Neuronal stem cell (in vitro differentiated cells): ENCODE measurements at regions not wholly inside any gene's neighbourhood (a gene's known extent, or its start where the extent isn't known, plus 50 kb on each side); places are given as distances from the start of the nearest gene placed in this dataset.

ENCODE experiments used
- DNase-seq: peaks from one replicate; pipeline ENCODE4 v3.0.0-alpha.2; 2013; ENCODE audit warnings: low spot score
- H2AFZ ChIP-seq: one replicate; pipeline ENCODE4 v1.6.1; 2013; ENCODE audit warnings: mild to moderate bottlenecking, low read length, inconsistent platforms
- H2AK5ac ChIP-seq: 2 replicates; pipeline ENCODE4 v1.6.1; 2013; ENCODE audit warnings: low read depth, mild to moderate bottlenecking, inconsistent platforms, low read length, moderate library complexity, mixed read lengths
- H2BK120ac ChIP-seq: 2 replicates; pipeline ENCODE4 v1.6.1; 2013; ENCODE audit warnings: low read depth, mild to moderate bottlenecking, inconsistent platforms, low read length, moderate library complexity, mixed read lengths
- H2BK12ac ChIP-seq: one replicate; pipeline ENCODE4 v1.6.1; 2013; ENCODE audit warnings: low read length, inconsistent platforms
- H2BK15ac ChIP-seq: 2 replicates; pipeline ENCODE4 v1.6.1; 2013; ENCODE audit warnings: mild to moderate bottlenecking, low read length, inconsistent platforms, mixed read lengths
- H2BK5ac ChIP-seq: one replicate; pipeline ENCODE4 v1.6.1; 2013; ENCODE audit warnings: inconsistent platforms, mild to moderate bottlenecking, low read length, moderate library complexity
- H3K14ac ChIP-seq: one replicate; pipeline ENCODE4 v1.6.1; 2013; ENCODE audit warnings: low read length, inconsistent platforms
- H3K18ac ChIP-seq: 2 replicates; pipeline ENCODE4 v1.6.1; 2013; ENCODE audit warnings: low read length, inconsistent platforms
- H3K23ac ChIP-seq: 2 replicates; pipeline ENCODE4 v1.6.1; 2013; ENCODE audit warnings: low read depth, mild to moderate bottlenecking, mixed read lengths, low read length, inconsistent platforms; ENCODE audit not compliant: poor library complexity
- H3K27ac ChIP-seq: replicated peaks from 3 replicates; pipeline ENCODE4 v1.5.1; 2013; ENCODE audit warnings: low read length, inconsistent platforms
- H3K27me3 ChIP-seq, 3 experiments: 2 replicates each; pipeline ENCODE4 v1.6.1; 2013; ENCODE audit warnings: low read length in 3 of 3, mild to moderate bottlenecking in 2 of 3, inconsistent platforms in 1 of 3, low read depth in 1 of 3, mixed read lengths in 1 of 3, moderate library complexity in 1 of 3; ENCODE audit not compliant: control insufficient read depth in 3 of 3, insufficient read depth in 3 of 3
- H3K36me3 ChIP-seq, 2 donors: replicated peaks in 1 of 2; 2 replicates each; pipeline ENCODE4 v1.6.1; 2013; ENCODE audit warnings: low read length in 2 of 2; ENCODE audit not compliant: control insufficient read depth in 2 of 2, insufficient read depth in 2 of 2
- H3K4ac ChIP-seq: 2 replicates; pipeline ENCODE4 v1.6.1; 2013; ENCODE audit warnings: inconsistent platforms, mild to moderate bottlenecking, low read length, moderate library complexity
- H3K4me1 ChIP-seq, 2 donors: 1 replicate in 1 of 2; 2 replicates in 1 of 2; pipeline ENCODE4 v1.6.1; 2013; ENCODE audit warnings: low read length in 2 of 2, low read depth in 1 of 2; ENCODE audit not compliant: control insufficient read depth in 2 of 2, insufficient read depth in 1 of 2
- H3K4me2 ChIP-seq: one replicate; pipeline ENCODE4 v1.6.1; 2013; ENCODE audit warnings: mild to moderate bottlenecking, low read length, inconsistent platforms; ENCODE audit not compliant: insufficient read depth, poor library complexity, severe bottlenecking
- H3K4me3 ChIP-seq, 2 donors: 2 replicates each; pipeline ENCODE4 v1.5.1; 2013; ENCODE audit warnings: low read length in 2 of 2, mild to moderate bottlenecking in 2 of 2, inconsistent platforms in 1 of 2, moderate library complexity in 1 of 2
- H3K79me1 ChIP-seq: one replicate; pipeline ENCODE4 v1.6.1; 2013; ENCODE audit warnings: low read depth, mild to moderate bottlenecking, inconsistent platforms, low read length, moderate library complexity
- H3K9ac ChIP-seq: one replicate; pipeline ENCODE4 v1.6.1; 2013; ENCODE audit warnings: mild to moderate bottlenecking, low read depth, low read length, inconsistent platforms; ENCODE audit not compliant: poor library complexity
- H3K9me3 ChIP-seq, 2 donors: replicated peaks in 1 of 2; 2 replicates each; pipeline versions ENCODE3 to v1.6.1; 2013; ENCODE audit warnings: low read length in 2 of 2, mild to moderate bottlenecking in 2 of 2, inconsistent platforms in 1 of 2, low read depth in 1 of 2, mixed read lengths in 1 of 2, moderate library complexity in 1 of 2; ENCODE audit not compliant: control insufficient read depth in 2 of 2, insufficient read depth in 1 of 2
- H4K8ac ChIP-seq: one replicate; pipeline ENCODE4 v1.6.1; 2013; ENCODE audit warnings: low read depth, mild to moderate bottlenecking, inconsistent platforms, low read length, moderate library complexity
- H4K91ac ChIP-seq: one replicate; pipeline ENCODE4 v1.6.1; 2013; ENCODE audit warnings: low read length, low read depth, mild to moderate bottlenecking, inconsistent platforms; ENCODE audit not compliant: poor library complexity
- WGBS, 2 donors: extraction: QIAGEN DNeasy Blood & Tissue Kit; methylation state at CpG; one replicate each; pipeline ENCODE4 v1.1.7; 2013; ENCODE audit warnings: missing lambda C conversion rate in 2 of 2, mixed read lengths in 1 of 2; ENCODE audit not compliant: insufficient read length in 2 of 2, insufficient replicate concordance in 1 of 2; ENCODE audit errors: extremely low coverage in 2 of 2; 5-methylcytosine and 5-hydroxymethylcytosine counted together

DNA sequence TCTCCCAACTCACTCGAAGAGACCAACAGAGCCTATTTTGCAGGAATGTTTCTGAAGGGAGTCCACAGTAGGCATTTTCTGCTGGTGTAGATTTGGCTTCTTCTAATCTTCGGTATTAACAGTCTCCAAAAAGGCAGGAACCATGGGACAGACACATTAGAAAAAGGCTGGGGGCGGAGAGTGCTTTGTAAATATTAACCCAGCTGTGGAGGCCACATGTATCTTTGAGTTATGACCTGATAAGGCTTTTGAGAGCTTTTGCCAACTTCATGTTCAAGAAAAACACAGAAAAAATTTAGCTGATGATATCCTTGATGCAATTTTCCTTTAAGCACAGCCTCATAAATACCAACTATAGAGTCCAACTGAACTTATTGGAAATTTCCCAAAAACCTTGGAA lies 119.4 kb upstream of the TSHZ2 start:
- Histone ChIP-seq H2AFZ (no peak overlapping the region), H3K27me3 (no peaks in the 10 kb centered on the region), H3K4ac (no peak overlapping the region), H3K4me3 (no peak overlapping the region), H3K18ac (no peak overlapping the region), H3K9me3 (no peaks in the 10 kb centered on the region), H3K14ac (no peak overlapping the region), H2AK5ac (no peak overlapping the region), H2BK15ac (no peak overlapping the region), H3K9ac (no peak overlapping the region), H4K8ac (no peak overlapping the region), H3K36me3 (no peaks in the 10 kb centered on the region), H2BK5ac (no peak overlapping the region), H2BK120ac (no peak overlapping the region), H3K79me1 (no peaks in the 10 kb centered on the region), H4K91ac (no peak overlapping the region), H3K27ac (no peak overlapping the region), H3K4me1 (peaks cover 1 to 5% of the 10 kb centered on the region in 2 donors), H3K4me2 (no peak overlapping the region), H3K23ac (no peak overlapping the region), H2BK12ac (no peak overlapping the region)
- DNase-seq = no peak
- WGBS, 2 donors = no CpG with 5 or more reads among the region's 3 CpGs

GRCh38 chr20:52847731-52848359 lies 124.3 kb upstream of the TSHZ2 start:
- H2BK120ac ChIP-seq = no peak overlapping the region
- H4K8ac ChIP-seq = no peak overlapping the region
- no peaks in the 10 kb centered on the region for H3K36me3 ChIP-seq
- no peak overlapping the region for H2BK12ac ChIP-seq
- no peak overlapping the region for H3K27ac ChIP-seq
- no peak overlapping the region for H2BK5ac ChIP-seq
- H4K91ac ChIP-seq = no peak overlapping the region
- H3K4me1 ChIP-seq = peaks cover 3 to 15% of the 10 kb centered on the region in 2 donors
- no peak overlapping the region for H2AK5ac ChIP-seq
- no peak overlapping the region for H3K9ac ChIP-seq
- H3K14ac ChIP-seq = no peak overlapping the region
- no peak overlapping the region for H2BK15ac ChIP-seq
- no peak overlapping the region for H3K4me2 ChIP-seq
- H3K27me3 ChIP-seq = no peaks in the 10 kb centered on the region
- no peak overlapping the region for H3K18ac ChIP-seq
- WGBS, 2 donors = no CpG with 5 or more reads among the region's 2 CpGs
- no peaks in the 10 kb centered on the region for H3K79me1 ChIP-seq
- H3K23ac ChIP-seq = no peak overlapping the region
- no peak overlapping the region for H3K4me3 ChIP-seq
- H2AFZ ChIP-seq = no peak overlapping the region
- peak; percentile 5 for DNase-seq
- H3K9me3 ChIP-seq = no peaks in the 10 kb centered on the region
- H3K4ac ChIP-seq = no peak overlapping the region

DNA sequence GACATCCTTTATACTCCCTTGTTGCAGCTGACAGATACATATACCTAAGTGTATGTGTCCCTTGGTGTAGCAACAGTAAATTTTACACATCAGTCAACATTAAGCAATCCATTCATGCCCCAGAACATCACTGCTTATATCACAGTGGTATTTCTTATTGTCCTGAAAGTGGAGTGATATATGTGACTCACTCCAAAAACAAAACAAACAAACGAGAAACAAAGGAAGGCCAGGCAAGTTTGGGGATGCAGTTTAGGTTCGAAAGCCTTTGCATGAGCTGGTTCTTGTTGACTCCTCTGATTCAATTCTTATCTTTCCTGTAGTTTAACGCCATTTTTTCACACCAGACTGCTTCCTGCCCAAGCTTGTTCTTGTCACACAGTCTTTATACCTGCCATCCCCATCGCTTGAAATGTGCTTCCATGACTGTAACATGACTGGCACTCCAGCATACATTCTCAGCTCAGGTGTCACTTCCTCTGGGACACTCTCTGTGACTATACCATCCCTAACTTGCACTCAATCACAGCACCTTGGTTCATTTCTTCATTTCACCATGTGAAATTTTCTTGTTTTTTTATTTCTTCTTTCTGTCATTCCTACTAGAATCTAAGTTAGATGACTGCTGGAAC lies 125.0 kb upstream of the TSHZ2 start:
- Histone ChIP-seq H3K79me1 (no peaks in the 10 kb centered on the region), H4K8ac (no peak overlapping the region), H3K27ac (no peak overlapping the region), H2BK120ac (no peak overlapping the region), H2BK15ac (no peak overlapping the region), H3K9me3 (no peaks in the 10 kb centered on the region), H3K4me2 (no peak overlapping the region), H3K27me3 (no peaks in the 10 kb centered on the region), H3K18ac (peak overlapping the region; percentile 64), H2BK12ac (no peak overlapping the region), H4K91ac (no peak overlapping the region), H3K23ac (no peak overlapping the region), H3K14ac (no peak overlapping the region), H2BK5ac (no peak overlapping the region), H2AFZ (no peak overlapping the region), H3K4ac (no peak overlapping the region), H2AK5ac (no peak overlapping the region), H3K9ac (no peak overlapping the region), H3K4me3 (no peak overlapping the region), H3K4me1 (peaks cover 3 to 15% of the 10 kb centered on the region in 2 donors), H3K36me3 (no peaks in the 10 kb centered on the region)
- DNase-seq = no peak
- WGBS, 2 donors = no CpG with 5 or more reads among the region's 4 CpGs

GRCh38 chr20:52845044-52845443 lies 127.1 kb upstream of the TSHZ2 start:
- H2BK5ac ChIP-seq = no peak overlapping the region
- no peak overlapping the region for H3K4ac ChIP-seq
- H3K36me3 ChIP-seq = no peaks in the 10 kb centered on the region
- no peak overlapping the region for H3K9ac ChIP-seq
- no peak overlapping the region for H2BK120ac ChIP-seq
- H4K91ac ChIP-seq = no peak overlapping the region
- H3K27ac ChIP-seq = no peak overlapping the region
- no peaks in the 10 kb centered on the region for H3K79me1 ChIP-seq
- H3K27me3 ChIP-seq = no peaks in the 10 kb centered on the region
- no peak overlapping the region for H3K4me3 ChIP-seq
- H3K23ac ChIP-seq = no peak overlapping the region
- H3K14ac ChIP-seq = no peak overlapping the region
- H2AK5ac ChIP-seq = no peak overlapping the region
- no peak overlapping the region for H2AFZ ChIP-seq
- H3K18ac ChIP-seq = no peak overlapping the region
- H3K9me3 ChIP-seq = no peaks in the 10 kb centered on the region
- H3K4me1 ChIP-seq = peaks cover 12 to 15% of the 10 kb centered on the region in 2 donors
- DNase-seq = no peak
- no peak overlapping the region for H4K8ac ChIP-seq
- H2BK15ac ChIP-seq = no peak overlapping the region
- H3K4me2 ChIP-seq = no peak overlapping the region
- H2BK12ac ChIP-seq = no peak overlapping the region
